ENCODE measurements at regions not wholly inside any gene's neighbourhood (a gene's known extent, or its start where the extent isn't known, plus 50 kb on each side); places are given as distances from the start of the nearest gene placed in this dataset.

- TF ChIP-seq REST (IDR thresholded peaks at IDR 0.05; ENCODE audit: low read depth, low read length) (no peak), GABPA (IDR thresholded peaks at IDR 0.05; ENCODE audit: low read depth) (no peak)
These were observed 236.9 kb downstream of the PRL start (continued) for GRCh38 chr6:22059946-22060345.

GRCh38 chr6:22062807-22063408, 233.9 kb downstream of the PRL start:
- POLR2A ChIA-PET: no interaction called here
- no peaks in the 10 kb centered on the region for H3K79me2 ChIP-seq (ENCODE audit: insufficient read depth)
- H3K9me3 ChIP-seq: no peaks in the 10 kb centered on the region
- no peaks in the 10 kb centered on the region for H3K9me2 ChIP-seq
- H3K4me3 ChIP-seq (ENCODE audit: low read depth in 2 of 2, low read length in 1 of 2): no peak overlapping the region
- 0 out of 4 replicates have a peak, but pooled peaks cover 0 to 6% of the 10 kb centered on the region in 2 experiments for H3K4me1 ChIP-seq (ENCODE audit: control insufficient read depth in 1 of 2, insufficient read depth in 2 of 2, low read depth in 1 of 2, low read length in 1 of 2)
- peaks cover 0 to 3% of the 10 kb centered on the region in 2 experiments for H3K36me3 ChIP-seq (replicated peaks in 1 of 2; ENCODE audit: control insufficient read depth in 1 of 2, insufficient read depth in 2 of 2, low read length in 1 of 2)
- 94% methylated on average over 21 of the region's 21 CpGs for WGBS (ENCODE audit: low lambda C conversion rate)
- peaks cover 8% of the 10 kb centered on the region for H3F3A ChIP-seq (replicated peaks; ENCODE audit: insufficient read depth)
- no peak overlapping the region for H2AFZ ChIP-seq (ENCODE audit: low read depth)
- H3K4me2 ChIP-seq: no peak overlapping the region
- no peak for DNase-seq
- no peak overlapping the region for H3K27ac ChIP-seq (ENCODE audit: low read depth in 2 of 2, low read length in 1 of 2)
- no peaks in the 10 kb centered on the region for H3K27me3 ChIP-seq (ENCODE audit: insufficient read depth)
- TF ChIP-seq POLR2AphosphoS5 (IDR thresholded peaks at IDR 0.05; ENCODE audit: low read depth, low read length) (no peak), SIN3A (IDR thresholded peaks at IDR 0.05; ENCODE audit: borderline replicate concordance, low read depth, low read length) (no peak), YY1 (IDR thresholded peaks at IDR 0.05; ENCODE audit: low read depth) (no peak), PBX3 (IDR thresholded peaks at IDR 0.05) (no peak), CTCF (IDR thresholded peaks at IDR 0.05) (no peak), TCF12 (IDR thresholded peaks at IDR 0.05) (no peak), MXI1 (IDR thresholded peaks at IDR 0.05; ENCODE audit: low read depth, low read length) (no peak), NFIC (IDR thresholded peaks at IDR 0.05; ENCODE audit: borderline replicate concordance) (no peak), FOXM1 (IDR thresholded peaks at IDR 0.05; ENCODE audit: low read depth) (no peak), GATA2 (CRISPR knock-in tag; IDR thresholded peaks at IDR 0.05) (no peak)
- H4K20me1 ChIP-seq (ENCODE audit: insufficient read depth): no peaks in the 10 kb centered on the region
- CTCF ChIA-PET: interaction anchor here (0.6 kb wide), 1 partner anchor 18 kb away, joined by 3 read pairs; no protein-coding TSS in a partner anchor
- no peak overlapping the region for H3K9ac ChIP-seq
